ENCODE measurements at regions not wholly inside any gene's neighbourhood (a gene's known extent, or its start where the extent isn't known, plus 50 kb on each side); places are given as distances from the start of the nearest gene placed in this dataset.
A peak's percentile ranks its signal among the peaks of the same experiment; 100 is the strongest.

DNA sequence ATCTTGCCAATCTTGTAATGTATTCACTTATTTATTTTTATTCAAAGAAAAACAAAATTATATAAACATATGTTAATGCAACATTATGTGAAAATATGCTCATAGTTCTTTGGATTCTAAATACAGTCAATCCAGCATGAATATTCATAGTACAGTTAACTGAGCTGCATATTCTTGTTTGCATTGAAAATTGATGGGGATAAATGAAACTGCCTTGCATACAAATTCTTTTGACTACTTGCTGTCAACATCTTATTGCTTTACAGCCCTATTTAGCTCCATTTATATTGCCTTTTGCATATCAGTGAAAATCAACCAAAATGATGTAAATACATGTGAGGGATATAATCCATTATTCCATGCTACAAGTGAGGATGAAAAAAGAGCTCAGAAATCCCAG is 135.3 kb downstream of the CCER1 start:
- Mint-ChIP-seq H3K27ac (no peak overlapping the region), H3K4me3 (no peak overlapping the region), H3K27me3 (no peaks in the 10 kb centered on the region), H3K9me3 (no peaks in the 10 kb centered on the region), H3K4me1 (ENCODE audit: unreplicated experiment) (no peaks in the 10 kb centered on the region), H3K36me3 (no peaks in the 10 kb centered on the region)
- TF ChIP-seq, protein P1, sequence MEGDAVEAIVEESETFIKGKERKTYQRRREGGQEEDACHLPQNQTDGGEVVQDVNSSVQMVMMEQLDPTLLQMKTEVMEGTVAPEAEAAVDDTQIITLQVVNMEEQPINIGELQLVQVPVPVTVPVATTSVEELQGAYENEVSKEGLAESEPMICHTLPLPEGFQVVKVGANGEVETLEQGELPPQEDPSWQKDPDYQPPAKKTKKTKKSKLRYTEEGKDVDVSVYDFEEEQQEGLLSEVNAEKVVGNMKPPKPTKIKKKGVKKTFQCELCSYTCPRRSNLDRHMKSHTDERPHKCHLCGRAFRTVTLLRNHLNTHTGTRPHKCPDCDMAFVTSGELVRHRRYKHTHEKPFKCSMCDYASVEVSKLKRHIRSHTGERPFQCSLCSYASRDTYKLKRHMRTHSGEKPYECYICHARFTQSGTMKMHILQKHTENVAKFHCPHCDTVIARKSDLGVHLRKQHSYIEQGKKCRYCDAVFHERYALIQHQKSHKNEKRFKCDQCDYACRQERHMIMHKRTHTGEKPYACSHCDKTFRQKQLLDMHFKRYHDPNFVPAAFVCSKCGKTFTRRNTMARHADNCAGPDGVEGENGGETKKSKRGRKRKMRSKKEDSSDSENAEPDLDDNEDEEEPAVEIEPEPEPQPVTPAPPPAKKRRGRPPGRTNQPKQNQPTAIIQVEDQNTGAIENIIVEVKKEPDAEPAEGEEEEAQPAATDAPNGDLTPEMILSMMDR (conservative IDR thresholded peaks at IDR 0.05), result no peak
- no peak for DNase-seq (ENCODE audit: extremely low spot score, unreplicated experiment)

DNA sequence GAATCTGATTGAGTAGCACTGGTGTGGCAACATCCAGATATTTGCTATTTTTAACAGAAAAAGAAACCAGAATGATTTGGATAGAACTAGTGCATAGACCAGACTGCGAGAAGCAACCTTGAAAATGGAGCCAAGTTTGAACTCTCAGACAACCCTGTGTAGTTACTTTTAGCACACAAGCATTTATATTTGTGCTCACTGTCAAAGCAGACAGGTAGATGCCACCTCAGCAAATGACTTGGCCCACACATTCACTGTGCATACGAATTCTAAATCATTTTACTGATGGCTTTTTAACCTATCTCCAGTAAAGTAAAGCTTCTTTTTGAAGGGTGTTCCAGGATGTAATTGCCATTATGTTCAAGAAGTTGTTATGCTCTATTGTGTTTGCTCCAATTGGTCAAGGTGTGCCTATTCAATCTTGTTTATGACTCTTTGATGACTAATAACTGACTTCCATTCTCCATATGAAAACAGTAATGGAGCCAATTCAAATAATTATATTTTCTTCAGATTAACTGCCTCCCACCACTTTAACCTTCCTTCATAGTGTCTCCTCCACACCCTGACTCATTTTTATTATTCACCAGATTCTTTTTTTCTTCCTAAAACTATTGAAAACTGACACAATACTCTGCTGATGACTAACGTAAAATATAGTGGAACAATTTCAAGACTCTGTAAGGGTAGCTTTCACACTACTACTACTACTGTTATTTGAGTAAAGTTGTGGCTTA is 138.5 kb downstream of the CCER1 start:
- Mint-ChIP-seq H3K9me3 (no peaks in the 10 kb centered on the region), H3K27me3 (no peaks in the 10 kb centered on the region), H3K4me1 (ENCODE audit: unreplicated experiment) (no peaks in the 10 kb centered on the region), H3K36me3 (no peaks in the 10 kb centered on the region), H3K4me3 (no peak overlapping the region), H3K27ac (no peak overlapping the region)
- TF ChIP-seq, protein P1 (conservative IDR thresholded peaks at IDR 0.05), result no peak
- no peak for DNase-seq (ENCODE audit: extremely low spot score, unreplicated experiment)

DNA sequence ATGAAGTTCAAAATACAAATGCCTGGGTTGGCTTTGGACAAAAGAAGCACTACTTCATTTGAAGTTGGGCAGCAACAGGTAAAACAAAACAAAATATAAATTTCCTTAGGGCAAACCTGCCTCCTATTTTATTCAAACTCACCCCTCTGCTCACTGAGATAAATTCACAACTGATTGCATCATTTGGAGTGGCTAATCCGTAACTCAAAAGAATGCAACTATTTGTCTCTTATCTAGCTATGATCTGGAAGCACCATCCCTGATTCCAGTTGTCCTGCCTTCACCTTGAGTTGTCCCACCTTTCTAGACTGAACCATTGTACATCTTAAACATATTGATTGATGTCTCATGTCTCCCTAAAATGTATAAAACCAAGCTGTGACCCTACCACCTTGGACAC is 145.0 kb downstream of the CCER1 start:
- TF ChIP-seq, protein P1 (conservative IDR thresholded peaks at IDR 0.05), result no peak

DNA sequence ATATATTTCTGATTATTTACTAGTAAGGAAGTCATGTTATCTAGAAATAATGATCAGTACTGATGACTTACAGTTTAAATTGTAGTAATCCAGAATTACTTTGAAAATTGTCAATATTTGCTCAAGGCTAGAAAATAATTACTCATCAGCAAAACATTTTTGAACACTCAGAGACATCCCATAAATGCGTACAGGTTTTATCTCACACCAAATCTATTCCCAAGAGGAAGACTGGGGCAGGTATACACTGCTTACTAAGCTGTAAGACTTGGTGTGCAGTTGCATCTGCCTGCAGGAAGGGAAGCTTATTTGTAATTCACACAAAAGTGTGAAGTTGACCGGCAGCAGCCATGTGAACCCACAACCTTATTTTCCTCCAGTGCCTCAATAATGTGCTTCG is 146.4 kb downstream of the CCER1 start:
- H3K27me3 Mint-ChIP-seq, result no peaks in the 10 kb centered on the region
- TF ChIP-seq, protein P1 (conservative IDR thresholded peaks at IDR 0.05), result no peak
- no peaks in the 10 kb centered on the region for H3K9me3 Mint-ChIP-seq
- no peak for DNase-seq (ENCODE audit: extremely low spot score, unreplicated experiment)
- no peaks in the 10 kb centered on the region for H3K4me1 Mint-ChIP-seq (ENCODE audit: unreplicated experiment)
- no peaks in the 10 kb centered on the region for H3K36me3 Mint-ChIP-seq
- H3K27ac Mint-ChIP-seq, result no peak overlapping the region
- H3K4me3 Mint-ChIP-seq, result no peak overlapping the region

More for the DNA sequence above, 145.0 kb downstream of the CCER1 start:
- Mint-ChIP-seq H3K27me3 (no peaks in the 10 kb centered on the region), H3K4me3 (no peak overlapping the region), H3K9me3 (no peaks in the 10 kb centered on the region), H3K27ac (peak overlapping the region; percentile 52), H3K4me1 (ENCODE audit: unreplicated experiment) (no peaks in the 10 kb centered on the region), H3K36me3 (no peaks in the 10 kb centered on the region)
- no peak for DNase-seq (ENCODE audit: extremely low spot score, unreplicated experiment)

DNA sequence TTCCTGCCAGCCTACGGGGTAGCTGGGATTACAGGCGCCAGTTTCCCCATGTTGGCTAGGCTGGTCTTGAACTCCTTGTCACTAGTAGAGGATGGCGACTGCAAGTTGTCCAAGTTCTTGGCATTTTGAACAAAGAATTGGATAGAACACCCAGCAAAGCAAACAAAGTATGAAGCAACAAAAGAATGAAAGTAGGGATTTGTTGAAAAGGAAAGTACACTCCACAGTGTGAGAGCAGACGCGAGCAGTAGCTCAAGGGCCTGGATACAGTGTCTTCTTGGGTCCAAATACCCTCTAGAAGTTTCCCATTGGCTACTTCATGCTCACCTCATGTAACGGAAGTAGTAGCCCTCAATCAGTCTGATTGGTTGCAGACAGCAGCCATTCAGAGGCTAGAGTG is 152.2 kb downstream of the CCER1 start:
- peaks cover 4% of the 10 kb centered on the region for H3K9me3 Mint-ChIP-seq
- no peak overlapping the region for H3K4me3 Mint-ChIP-seq
- TF ChIP-seq, protein P1 (conservative IDR thresholded peaks at IDR 0.05), result no peak
- no peak for DNase-seq (ENCODE audit: extremely low spot score, unreplicated experiment)
- H3K4me1 Mint-ChIP-seq (ENCODE audit: unreplicated experiment), result no peaks in the 10 kb centered on the region
- H3K27ac Mint-ChIP-seq, result no peak overlapping the region
- no peaks in the 10 kb centered on the region for H3K27me3 Mint-ChIP-seq
- H3K36me3 Mint-ChIP-seq, result no peaks in the 10 kb centered on the region
